Fibroblast of skin of left quadriceps (primary cell): ENCODE measurements at regions not wholly inside any gene's neighbourhood (a gene's known extent, or its start where the extent isn't known, plus 50 kb on each side); places are given as distances from the start of the nearest gene placed in this dataset.

ENCODE experiments used
- DNase-seq, 2 experiments: peaks; one replicate each; pipeline ENCODE4 v3.0.0-alpha.2; 2013; ENCODE audit warnings: low read depth in 2 of 2

DNA sequence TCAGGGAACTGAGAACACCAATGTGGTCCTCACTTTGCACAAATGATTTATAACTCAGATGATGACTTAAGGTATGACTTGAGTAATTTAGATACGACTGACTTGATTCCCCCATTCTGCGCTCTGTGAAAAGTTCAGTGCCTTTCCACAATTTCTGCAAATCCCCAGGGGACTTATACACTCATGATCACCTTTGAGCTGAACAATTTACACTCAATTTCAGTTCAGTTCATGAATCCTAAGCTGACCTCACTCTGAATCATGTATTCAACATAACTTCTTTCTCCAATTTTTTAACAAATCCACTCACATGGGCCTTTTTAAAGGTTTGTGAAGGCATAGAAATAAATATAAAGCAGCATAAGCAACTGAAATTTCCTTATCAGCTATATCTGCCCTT, 274.2 kb downstream of the FAM76B start:
- DNase-seq, result no peak

GRCh38 chr11:95514416-95515110, 275.0 kb downstream of the FAM76B start:
- DNase-seq, result no peak

GRCh38 chr11:95512682-95513081, 276.9 kb downstream of the FAM76B start:
- DNase-seq, result peak; percentile 89 to 90

- DNase-seq, result peak; percentile 82 to 85
These were observed 277.4 kb downstream of the FAM76B start for GRCh38 chr11:95512177-95512576.

GRCh38 chr11:95508219-95508890, 277.4 kb upstream of the SESN3 start:
- no peak for DNase-seq

- no peak for DNase-seq
These were observed 276.8 kb upstream of the SESN3 start for GRCh38 chr11:95507794-95508193.

DNA sequence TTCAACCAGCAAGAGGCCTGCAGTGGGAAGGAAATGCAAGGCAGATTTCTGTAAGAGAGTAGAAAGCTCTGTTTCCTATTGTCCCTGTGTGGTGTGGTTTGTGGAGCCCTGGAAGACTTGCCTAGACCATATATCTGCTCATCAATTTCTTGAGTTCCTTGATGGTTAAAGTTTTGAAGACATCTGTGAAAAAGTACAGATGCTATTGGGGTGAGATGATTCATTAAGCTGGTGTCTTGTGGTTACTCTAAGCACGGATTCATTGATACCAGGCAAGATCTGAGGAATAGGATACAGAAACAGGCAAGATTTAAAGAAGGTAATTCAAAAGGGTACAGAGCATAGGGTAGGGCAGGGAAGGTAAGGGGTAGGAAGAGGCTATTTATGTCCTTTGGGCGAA, 275.8 kb upstream of the SESN3 start:
- peak; percentile 86 to 87 for DNase-seq

DNA sequence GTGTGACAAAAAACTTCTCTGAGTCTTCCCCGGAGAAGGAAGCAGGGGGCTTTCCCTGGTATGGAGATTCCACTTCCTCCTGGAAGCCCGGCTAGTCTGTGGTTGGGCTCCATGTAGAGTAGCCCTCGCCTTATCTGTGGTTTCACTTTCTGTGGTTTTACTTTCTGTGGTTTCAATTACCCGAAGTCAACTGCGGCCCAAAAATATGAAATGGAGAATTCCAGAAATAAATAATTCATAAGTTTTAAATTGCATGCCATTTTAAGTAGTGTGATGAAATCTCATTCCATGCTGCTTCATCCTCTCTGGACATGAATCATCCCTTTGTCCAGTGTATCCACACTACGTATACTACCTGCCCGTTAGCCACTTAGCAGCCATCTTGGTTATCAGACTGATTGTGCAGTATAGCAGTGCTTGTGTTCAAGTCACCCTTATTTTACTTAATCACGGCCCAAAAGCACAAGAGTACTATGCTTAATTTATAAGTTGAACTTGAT, 275.0 kb upstream of the SESN3 start:
- DNase-seq, result peak; percentile 74 to 78

DNA sequence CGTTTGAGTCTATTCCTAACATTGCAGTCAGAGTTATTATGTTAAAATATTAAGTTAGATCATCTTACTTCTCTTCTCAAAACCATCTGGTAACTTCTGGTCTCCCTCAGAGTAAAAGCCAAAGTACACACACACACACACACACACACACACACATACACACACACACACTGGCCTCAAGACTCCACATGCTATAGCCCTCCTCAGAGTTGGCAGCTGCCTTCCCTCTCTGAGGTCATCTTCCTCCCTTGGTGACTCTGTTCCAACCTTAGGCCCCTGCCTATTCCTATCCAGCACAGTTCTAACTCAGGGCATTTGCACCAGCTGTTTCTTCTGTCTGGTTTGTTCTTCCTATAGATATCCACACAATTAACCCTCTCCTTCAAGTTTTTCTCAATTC, 272.0 kb upstream of the SESN3 start:
- no peak for DNase-seq

GRCh38 chr11:95502522-95502921, 271.5 kb upstream of the SESN3 start:
- DNase-seq, result no peak

- no peak for DNase-seq
These were observed 270.8 kb upstream of the SESN3 start for GRCh38 chr11:95501761-95502266.

DNA sequence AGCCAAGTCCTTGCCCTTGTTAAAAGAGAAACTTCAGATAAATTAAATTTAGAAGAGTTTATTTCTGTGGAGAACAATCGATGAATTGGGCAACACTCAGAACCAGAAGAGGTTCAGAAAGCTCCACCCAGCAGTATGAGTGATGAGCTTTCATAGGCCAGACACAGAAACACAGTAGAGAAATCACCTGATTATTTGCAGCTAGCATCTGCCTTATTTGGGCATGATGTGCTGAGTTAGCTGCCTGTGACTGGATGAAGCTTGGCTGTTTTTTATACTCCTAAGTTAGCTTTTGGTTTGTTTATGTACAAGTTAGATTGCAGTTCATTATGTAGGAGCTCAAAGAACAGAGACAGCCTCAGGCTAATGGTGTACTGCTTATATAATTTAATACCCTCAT, 269.5 kb upstream of the SESN3 start:
- DNase-seq, result no peak

DNA sequence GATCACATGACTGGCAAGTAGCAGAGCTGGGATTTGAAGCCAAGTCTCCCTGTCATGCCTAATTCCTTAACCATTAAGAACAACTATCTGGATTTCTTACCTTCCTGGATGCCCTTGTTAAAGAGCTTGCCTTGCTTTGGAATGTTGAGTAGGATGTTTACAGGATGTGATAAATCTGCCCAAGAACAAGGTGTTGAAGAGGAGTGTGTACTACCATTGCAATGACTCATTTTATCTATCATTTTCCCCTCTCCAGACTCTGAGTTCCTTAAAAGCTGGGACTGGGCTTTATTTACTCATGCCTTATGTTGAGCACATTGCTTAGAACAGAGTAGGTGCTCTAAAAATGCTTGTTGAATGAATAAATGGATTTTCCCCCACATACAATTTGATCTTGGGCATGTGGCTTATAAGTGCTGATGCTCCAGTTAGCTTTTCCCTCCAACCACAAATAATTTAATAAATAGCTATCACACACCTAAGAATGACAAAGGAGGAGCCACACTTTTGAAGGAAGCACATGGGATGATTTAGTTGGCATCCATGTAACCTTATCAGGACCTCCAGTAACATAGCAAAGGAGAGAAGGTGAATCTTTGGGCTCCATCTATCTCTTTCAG, 268.6 kb upstream of the SESN3 start:
- DNase-seq, result peak; percentile 91 to 93

DNA sequence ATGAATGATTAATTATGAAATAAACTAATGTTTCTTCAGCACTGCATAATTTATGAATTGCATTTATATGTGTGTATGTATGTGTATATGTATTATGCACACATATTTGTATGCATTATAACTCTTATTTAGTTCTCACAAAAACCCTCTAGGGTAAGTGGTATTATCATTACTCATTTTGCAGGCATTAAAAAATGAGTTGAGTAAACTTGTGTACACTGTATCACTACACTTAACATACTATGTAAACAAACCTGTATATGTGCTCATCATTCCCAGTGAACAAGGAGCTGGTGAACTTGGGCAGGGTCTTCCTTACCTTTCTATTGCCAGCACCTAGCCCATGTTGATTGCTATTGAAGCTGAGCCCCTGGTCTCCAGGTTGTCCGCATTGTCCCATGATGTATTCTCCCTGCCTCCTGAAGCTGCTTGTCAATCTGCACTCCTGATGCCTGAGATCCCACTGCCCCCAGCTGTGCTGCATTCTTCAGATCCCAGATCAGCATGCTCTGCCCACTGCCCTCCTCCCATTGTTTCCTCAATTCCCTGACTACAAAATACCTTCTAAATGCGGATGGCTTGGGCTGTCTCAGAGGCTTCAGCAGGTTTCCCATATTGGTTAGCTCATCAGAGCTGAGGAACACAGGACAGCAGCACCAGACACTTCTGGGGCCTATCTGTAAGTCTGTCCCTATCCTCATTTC, 267.9 kb upstream of the SESN3 start:
- DNase-seq, result no peak

DNA sequence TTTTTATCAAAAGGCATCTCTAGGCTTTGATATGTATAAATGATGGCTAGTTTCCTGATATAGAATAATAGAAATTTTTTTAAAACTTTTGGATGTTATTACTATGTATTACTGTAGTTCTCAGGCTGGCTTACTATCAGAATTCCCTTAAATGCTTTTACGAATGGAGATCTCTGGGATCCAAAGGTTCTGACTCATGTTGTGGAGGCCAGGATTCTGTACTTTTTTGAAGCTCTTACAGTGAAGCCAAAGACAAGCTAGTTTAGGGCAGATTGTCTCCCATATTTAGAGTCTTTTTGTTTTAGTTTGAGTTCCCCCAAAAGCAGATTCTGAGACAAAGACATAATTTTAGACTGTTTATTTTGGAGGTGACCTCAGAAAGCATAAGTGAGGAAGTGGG, 265.9 kb upstream of the SESN3 start:
- no peak for DNase-seq

DNA sequence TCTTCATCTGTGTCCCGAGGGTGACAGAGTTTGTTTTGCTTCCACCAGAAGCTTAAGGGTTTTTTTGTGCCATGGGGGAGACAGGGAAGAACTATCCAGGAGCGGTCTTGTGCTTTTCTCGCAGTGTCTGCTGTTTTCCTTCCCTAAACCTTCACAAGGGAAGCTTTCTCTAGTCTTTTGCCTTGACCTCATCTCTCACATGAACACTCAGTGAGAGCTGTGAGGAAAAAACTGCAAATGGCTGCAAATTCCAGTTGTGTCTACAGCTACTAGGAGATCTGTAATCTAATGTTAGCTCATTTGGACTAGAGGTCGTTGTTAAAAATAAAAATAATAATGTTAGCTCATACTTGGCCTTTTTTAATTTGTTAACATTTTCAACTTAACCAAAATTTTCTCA, 264.7 kb upstream of the SESN3 start:
- DNase-seq, result no peak

DNA sequence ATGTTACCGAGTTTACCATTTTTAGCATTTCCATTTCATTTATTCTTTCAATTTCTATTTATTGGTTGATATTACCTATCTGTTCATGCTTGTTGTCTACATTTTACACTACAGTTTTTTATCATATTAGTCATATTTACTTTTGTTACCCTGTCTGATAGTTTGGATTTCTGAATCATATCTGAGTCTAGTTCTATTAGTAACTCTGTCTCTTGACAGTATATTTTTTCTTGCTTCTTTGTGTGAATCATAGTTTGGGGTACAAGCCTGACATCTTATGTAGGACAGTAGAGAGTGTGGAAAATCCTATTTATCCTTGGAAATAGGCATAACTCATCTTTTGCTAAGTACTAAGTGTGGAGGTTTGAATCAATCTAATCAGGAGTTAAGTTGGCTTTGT, 263.9 kb upstream of the SESN3 start:
- no peak for DNase-seq

- no peak for DNase-seq
These were observed 263.2 kb upstream of the SESN3 start for GRCh38 chr11:95494167-95494566.

GRCh38 chr11:95490625-95491024, 259.6 kb upstream of the SESN3 start:
- DNase-seq, result no peak

- DNase-seq, result no peak
These were observed 256.9 kb upstream of the SESN3 start for GRCh38 chr11:95487938-95488337.

DNA sequence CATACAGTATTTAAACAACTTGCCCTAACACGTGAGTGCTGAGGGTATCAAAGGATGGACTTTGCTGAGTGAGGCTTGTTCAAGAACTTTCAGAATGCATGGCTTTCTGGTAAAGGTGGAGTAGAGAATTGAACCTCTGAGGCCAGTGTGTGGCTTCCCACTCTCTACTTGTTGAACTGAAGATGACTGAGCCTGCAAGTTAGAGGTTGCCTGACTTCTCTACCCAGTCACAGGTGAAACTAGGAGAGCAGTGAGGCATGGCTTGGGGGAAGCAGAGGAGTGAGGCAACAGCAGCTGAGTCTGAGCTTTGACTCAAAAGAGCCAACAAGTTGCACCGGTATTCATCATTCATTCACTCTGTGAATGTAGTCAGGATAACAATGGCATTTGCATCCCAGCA, 256.4 kb upstream of the SESN3 start:
- DNase-seq, result no peak

DNA sequence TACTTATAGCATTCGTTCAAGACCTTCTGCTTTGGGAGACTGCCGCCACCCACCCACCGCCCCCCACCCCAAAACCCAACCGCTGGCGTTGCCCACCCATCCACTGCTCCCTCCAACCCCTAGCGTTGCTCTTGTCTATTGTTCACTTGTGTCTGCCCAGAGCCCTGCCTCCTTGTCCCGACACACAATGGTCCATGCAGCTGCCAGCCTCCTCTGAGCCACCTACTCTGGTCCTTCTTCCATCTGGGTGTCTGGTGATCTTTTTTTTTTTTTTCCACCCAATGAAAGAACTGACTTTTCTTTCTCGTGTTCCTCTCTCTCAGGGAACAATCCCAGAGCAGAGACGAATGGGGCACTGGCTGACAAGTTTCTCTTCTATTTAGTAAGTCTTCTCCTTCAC, 256.0 kb upstream of the SESN3 start:
- no peak for DNase-seq
